HG02970 (cell line): ENCODE measurements at regions not wholly inside any gene's neighbourhood (a gene's known extent, or its start where the extent isn't known, plus 50 kb on each side); places are given as distances from the start of the nearest gene placed in this dataset.

Source experiments
- ATAC-seq: cut with Tn5 transposase; IDR thresholded peaks from one replicate; pipeline ENCODE4 v1.9.1; 2021; ENCODE audit warnings: mild to moderate bottlenecking, moderate library complexity, moderate number of reproducible peaks; ENCODE audit not compliant: unreplicated experiment, low FRiP score

GRCh38 chr1:56170784-56171320, 408.5 kb downstream of the PLPP3 start:
- ATAC-seq, result no peak

- ATAC-seq, result no peak
Observed at GRCh38 chr1:56169856-56170255, 409.5 kb downstream of the PLPP3 start.

- no peak for ATAC-seq
Observed at GRCh38 chr1:56168176-56168575, 411.2 kb downstream of the PLPP3 start.

DNA sequence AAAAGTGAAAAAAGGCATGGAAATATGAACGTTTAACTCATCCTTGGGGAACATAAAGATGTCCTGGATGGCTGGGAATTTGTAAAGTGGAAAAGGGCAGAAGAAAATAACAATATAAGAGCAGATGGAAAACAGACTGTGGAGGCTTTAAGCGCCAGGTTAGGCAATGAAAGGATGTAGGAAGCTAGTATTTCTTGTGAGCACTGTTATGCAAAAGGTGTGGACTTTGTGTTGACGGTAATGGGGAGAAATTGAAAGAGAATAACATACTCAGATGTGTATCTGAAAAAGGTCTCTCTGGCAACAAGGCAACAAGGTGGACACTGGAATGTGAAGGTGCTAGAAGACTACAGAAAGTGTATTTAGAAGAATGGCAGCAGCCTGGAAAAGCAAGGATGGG, 411.8 kb downstream of the PLPP3 start:
- no peak for ATAC-seq

DNA sequence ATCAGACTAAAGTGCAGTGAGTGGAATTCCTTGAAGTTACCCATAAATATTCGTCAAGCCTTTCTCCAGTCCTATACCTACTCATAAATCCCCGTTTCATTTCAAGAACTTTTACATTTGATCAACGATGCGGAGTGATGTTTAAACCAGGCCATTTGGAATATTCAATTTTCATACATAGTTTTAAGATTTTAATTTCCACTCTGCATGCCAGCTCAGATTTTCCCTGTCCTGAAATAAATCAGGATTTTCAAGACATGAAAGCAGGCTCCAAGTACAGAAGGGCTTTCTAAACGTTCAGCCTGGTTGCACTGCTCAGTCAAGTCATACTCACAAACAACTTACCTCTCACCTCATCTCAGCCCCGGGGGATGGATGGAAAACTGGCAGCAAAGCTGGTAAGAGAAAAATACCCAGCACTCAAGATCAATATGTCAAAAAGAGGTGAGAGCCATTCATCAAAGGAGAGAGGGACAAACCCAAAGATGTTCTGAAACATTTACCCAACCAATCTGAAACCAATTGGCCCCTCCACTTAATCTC, 418.5 kb downstream of the PLPP3 start:
- ATAC-seq, result no peak

- no peak for ATAC-seq
Observed at GRCh38 chr1:56156971-56157876, 422.1 kb downstream of the PLPP3 start.

GRCh38 chr1:56153276-56153675, 426.1 kb downstream of the PLPP3 start:
- ATAC-seq, result no peak

DNA sequence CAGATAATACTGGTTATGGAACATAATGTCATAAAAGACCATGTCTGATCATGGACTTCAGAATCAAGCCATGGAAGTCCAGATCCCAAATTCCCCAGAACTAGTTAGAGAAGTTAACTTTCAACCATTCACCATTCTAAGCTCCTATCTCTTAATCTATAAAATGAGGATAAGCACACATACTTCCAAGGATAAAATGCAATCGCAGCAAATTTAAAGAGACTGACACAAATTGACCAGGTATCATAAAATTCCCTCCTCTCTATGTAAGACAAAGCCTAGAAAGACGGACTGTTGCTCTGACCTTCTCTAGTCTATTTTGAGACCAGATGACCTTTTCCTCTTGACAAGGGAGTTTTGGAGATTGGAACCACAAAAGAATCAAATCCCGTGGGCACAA, 426.7 kb downstream of the PLPP3 start:
- ATAC-seq, result no peak

DNA sequence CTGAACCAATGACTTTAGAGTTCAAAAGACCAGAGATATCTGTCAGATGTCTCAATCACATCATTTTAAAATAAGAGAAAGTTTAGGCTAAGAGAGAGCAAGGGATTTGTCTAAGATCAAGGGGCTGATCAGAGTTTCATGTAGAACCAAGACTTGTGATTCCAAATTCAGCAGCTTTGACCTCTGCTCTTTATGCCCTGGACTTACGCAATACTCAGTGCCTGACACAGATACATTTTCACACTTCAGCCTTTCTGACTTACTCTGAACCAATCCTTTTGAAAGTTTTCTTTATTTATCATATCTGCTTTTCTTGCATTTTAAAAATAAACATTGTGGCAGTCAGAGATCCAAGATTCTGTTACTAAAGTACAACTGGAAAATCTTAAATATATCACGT, 428.0 kb downstream of the PLPP3 start:
- no peak for ATAC-seq

GRCh38 chr1:56150441-56151215, 428.7 kb downstream of the PLPP3 start:
- no peak for ATAC-seq

DNA sequence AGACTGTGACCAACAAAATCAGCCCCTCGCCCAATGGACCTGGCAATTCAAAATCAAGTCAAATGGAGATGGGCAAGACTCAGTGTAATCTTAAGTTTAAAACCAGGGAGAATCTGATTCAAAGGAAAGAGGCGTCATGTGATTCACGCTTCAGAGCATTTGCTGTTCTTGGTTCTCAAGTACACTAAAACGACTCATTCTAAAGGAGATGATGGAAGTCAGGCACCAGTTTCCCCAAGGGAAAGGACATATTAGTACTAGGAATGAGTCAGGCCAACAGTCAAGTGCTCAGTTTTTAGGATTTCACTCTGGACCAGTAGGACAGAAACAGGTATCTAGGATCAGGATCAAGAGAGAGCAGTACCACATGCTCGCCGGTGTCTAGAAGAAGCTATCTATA, 429.6 kb downstream of the PLPP3 start:
- ATAC-seq, result no peak

- ATAC-seq, result no peak
Observed at GRCh38 chr1:56148326-56149193, 430.8 kb downstream of the PLPP3 start.

- ATAC-seq, result no peak
Observed at GRCh38 chr1:56147459-56147858, 431.9 kb downstream of the PLPP3 start.

DNA sequence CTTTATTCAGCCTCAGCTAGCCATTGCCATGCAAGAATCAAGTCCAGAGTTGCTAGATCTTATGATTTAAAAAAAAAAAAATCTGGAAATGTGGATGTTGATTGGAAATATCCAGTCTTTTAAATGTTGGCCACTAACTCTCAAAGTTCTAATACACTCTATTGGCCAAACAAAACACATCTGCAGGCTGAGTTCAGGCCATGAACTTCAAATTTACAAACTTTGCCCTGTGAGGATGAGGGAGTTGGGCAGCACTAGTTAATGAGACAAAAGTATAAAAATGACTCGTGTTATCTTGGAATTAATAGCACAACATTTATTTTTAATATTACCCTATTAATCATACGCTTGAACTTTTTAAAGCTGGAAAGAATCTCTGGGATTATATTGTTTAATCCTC, 432.3 kb downstream of the PLPP3 start:
- no peak for ATAC-seq

DNA sequence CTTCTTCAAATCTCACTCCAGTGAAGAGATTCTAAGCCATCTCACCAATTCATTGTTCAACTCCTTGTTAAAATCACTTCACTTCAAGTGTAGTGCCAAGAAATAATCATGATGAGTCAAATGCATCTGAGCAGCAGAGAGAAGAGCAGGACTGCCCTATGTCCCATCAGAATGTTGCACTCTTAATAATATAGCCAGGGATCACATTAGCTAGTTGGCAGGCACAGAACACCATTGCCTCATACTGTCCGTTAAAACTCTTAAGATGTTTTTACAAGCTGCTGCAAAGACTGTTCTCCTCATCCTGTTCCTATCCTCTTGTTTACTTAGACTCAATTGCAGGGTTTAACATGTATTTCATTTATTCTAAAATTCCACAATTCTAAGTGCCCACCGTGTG, 432.9 kb downstream of the PLPP3 start:
- ATAC-seq, result no peak

DNA sequence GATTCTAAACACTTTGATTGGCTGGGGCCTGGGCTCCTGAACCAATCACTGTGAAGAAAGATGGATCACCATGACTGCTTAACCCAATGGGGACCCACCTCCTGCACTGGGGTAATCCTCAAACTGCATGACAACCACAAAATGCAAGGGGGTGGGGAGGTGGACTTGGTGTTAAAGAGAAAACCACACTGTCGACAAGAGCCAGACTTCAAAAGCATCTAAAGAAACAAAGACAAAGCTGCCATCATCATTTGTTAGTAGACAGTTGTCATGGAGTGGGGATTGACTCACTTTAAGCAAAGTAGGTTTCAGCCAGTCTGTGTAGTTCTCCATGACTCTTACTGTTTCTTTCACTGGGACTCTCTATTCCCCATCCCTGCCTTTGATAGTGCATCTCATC, 433.8 kb downstream of the PLPP3 start:
- no peak for ATAC-seq

GRCh38 chr1:56142301-56142700, 437.1 kb downstream of the PLPP3 start:
- no peak for ATAC-seq

DNA sequence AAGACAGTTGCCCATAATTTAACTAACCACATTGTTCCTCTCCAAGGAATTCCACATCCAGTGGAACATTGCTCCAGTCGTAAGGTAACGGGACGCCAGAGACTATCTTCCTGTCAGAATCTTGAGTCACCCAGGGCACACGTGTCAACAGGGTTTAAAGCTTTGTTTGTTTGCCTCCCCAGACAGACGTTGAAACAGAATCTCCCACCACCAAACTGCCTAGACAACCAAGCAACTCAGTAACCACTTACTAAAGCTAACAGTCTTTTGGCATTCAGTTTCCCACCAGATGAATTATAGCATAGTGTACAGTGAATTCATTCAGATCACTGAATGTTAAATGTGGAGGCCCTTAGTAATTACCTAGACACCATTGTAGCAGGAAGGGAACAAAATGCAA, 439.5 kb downstream of the PLPP3 start:
- no peak for ATAC-seq

GRCh38 chr1:56137521-56138505, 441.6 kb downstream of the PLPP3 start:
- no peak for ATAC-seq
